ENCODE measurements at regions not wholly inside any gene's neighbourhood (a gene's known extent, or its start where the extent isn't known, plus 50 kb on each side); places are given as distances from the start of the nearest gene placed in this dataset.

DNA sequence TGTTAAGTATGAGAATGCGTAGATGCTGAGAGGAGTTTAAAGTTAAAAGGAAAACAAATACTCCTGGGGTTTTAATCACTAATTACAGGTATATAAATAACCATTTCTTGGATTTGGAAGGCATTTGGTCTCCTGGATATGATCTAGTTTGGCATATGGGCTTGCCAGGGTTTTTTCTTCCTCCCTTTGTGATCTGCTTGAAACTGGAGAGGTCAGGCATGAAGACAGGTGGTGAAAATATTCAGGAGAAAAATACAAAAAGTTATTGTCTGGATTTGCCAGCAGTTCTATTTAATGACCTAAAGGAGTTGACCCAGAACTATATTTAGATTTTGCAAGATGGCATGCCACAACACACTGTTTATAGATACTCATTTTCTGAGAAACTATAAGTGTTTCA, 136.3 kb downstream of the DIPK2A start:
- POLR2A ChIA-PET = no interaction called here

DNA sequence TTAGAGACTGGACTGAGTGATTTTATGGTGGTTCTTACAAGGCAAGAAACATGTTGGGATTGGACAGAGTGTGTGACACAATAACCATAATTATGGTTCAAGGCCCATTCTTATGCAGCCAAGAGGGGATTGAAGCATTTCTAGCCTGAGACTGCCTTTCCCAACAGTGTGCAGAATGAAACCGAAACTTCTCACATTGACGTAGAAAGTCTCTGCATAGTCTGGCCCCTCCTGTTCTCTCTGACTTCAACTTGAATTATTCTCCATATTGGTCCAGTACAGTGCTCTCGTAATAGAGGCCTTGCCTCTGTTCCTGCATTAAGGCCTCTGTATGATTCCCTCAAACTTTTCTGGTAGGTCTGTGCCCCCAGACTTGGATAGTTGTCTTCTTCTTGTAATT, 138.3 kb downstream of the DIPK2A start:
- Mint-ChIP-seq H3K9me3 (peaks cover 0 to 1% (median 0%) of the 10 kb centered on the region in 5 donors), H3K27ac (peak overlapping the region in 4 of 8 donors; percentile 8 to 54 (median 52)), H3K4me3 (peak overlapping the region in 6 of 7 donors; percentile 6 to 49 (median 32)), H3K4me1 (peaks cover 8 to 12% (median 10%) of the 10 kb centered on the region in 3 donors), H3K36me3 (no peaks in the 10 kb centered on the region), H3K27me3 (peaks cover 0 to 6% of the 10 kb centered on the region in 2 donors)
- Histone ChIP-seq H3K4me1 (ENCODE audit: insufficient read depth, low read length) (no peaks in the 10 kb centered on the region), H3K27ac (ENCODE audit: low read depth, low read length) (no peak overlapping the region), H3K27me3 (ENCODE audit: insufficient read depth, low read length, poor library complexity, severe bottlenecking) (no peaks in the 10 kb centered on the region), H3K9me3 (ENCODE audit: low read length) (no peaks in the 10 kb centered on the region), H3K4me3 (ENCODE audit: low read length) (no peak overlapping the region), H3K36me3 (ENCODE audit: insufficient read depth, low read length) (no peaks in the 10 kb centered on the region)
- ChIA-PET POLR2A (no interaction called here), CTCF (no interaction called here)
- no peak for DNase-seq

More for the DNA sequence above, 136.3 kb downstream of the DIPK2A start:
- H3K4me3 Mint-ChIP-seq = no peak overlapping the region
- H3K36me3 Mint-ChIP-seq = no peaks in the 10 kb centered on the region
- no peaks in the 10 kb centered on the region for H3K36me3 ChIP-seq (ENCODE audit: insufficient read depth, low read length)
- no peak overlapping the region for H3K27ac ChIP-seq (ENCODE audit: low read depth, low read length)
- H3K27ac Mint-ChIP-seq = no peak overlapping the region
- H3K9me3 Mint-ChIP-seq = peaks cover 0 to 1% (median 0%) of the 10 kb centered on the region in 5 donors
- no peaks in the 10 kb centered on the region for H3K27me3 ChIP-seq (ENCODE audit: insufficient read depth, low read length, poor library complexity, severe bottlenecking)
- H3K4me1 Mint-ChIP-seq = peaks cover 8 to 12% (median 10%) of the 10 kb centered on the region in 3 donors
- H3K27me3 Mint-ChIP-seq = peaks cover 0 to 9% of the 10 kb centered on the region in 2 donors
- H3K4me1 ChIP-seq (ENCODE audit: insufficient read depth, low read length) = no peaks in the 10 kb centered on the region
- H3K9me3 ChIP-seq (ENCODE audit: low read length) = no peaks in the 10 kb centered on the region
- no peak overlapping the region for H3K4me3 ChIP-seq (ENCODE audit: low read length)
- CTCF ChIA-PET = no interaction called here
- no peak for DNase-seq

DNA sequence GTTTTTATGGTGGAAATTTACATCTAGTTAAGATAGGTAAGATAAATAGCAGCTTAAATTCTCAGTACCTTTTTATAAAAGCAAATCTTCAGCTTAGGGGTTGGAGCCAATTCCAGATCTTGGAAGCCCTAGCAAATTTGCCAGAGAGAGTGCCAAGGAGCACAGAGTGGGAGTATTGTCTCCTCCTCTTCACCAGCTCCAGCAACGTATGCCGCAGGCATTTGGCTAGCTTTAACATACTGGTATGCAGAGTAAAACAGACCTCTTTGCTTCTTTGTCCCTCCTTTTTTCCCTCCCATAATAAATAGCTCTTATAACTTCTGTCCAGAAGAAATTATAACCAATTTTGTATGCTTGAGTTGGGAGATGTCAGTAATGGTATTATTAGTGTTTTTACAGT, 140.4 kb downstream of the DIPK2A start:
- no peaks in the 10 kb centered on the region for H3K36me3 Mint-ChIP-seq
- H3K9me3 Mint-ChIP-seq = peaks cover 0 to 1% (median 0%) of the 10 kb centered on the region in 5 donors
- no peak overlapping the region for H3K4me3 Mint-ChIP-seq
- Histone ChIP-seq H3K36me3 (ENCODE audit: insufficient read depth, low read length) (no peaks in the 10 kb centered on the region), H3K27ac (ENCODE audit: low read depth, low read length) (no peak overlapping the region), H3K27me3 (ENCODE audit: insufficient read depth, low read length, poor library complexity, severe bottlenecking) (no peaks in the 10 kb centered on the region), H3K9me3 (ENCODE audit: low read length) (no peaks in the 10 kb centered on the region), H3K4me3 (ENCODE audit: low read length) (no peak overlapping the region), H3K4me1 (ENCODE audit: insufficient read depth, low read length) (no peaks in the 10 kb centered on the region)
- ChIA-PET CTCF (interaction anchor here (1.1 kb wide), 1 partner anchor 23 kb away, joined by 3 read pairs; no protein-coding TSS in a partner anchor), POLR2A (no interaction called here)
- peaks cover 8 to 12% (median 10%) of the 10 kb centered on the region in 3 donors for H3K4me1 Mint-ChIP-seq
- H3K27ac Mint-ChIP-seq = no peak overlapping the region
- peaks cover 0 to 7% of the 10 kb centered on the region in 2 donors for H3K27me3 Mint-ChIP-seq
- no peak for DNase-seq

DNA sequence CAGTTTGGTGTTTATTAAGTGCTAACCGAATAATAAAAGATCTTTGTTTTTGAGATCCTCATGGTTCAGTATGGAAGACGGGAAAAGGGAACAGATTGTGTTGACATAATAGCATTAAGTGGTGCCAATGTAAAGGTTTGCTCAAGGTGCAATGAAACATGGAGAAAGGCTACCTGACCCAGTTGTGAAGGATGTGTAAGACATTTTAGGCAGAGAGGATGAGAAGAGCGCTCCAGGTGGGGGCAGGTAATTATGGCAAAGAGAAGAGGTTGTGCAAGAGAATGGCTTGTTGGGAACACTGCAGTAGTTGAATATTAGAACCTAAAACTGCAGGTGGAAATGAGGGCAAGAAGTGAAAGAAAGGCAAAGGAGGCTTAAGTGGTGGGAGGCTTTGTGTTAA, 140.8 kb downstream of the DIPK2A start:
- POLR2A ChIA-PET = no interaction called here
- Histone ChIP-seq H3K4me3 (ENCODE audit: low read length) (no peak overlapping the region), H3K27me3 (ENCODE audit: insufficient read depth, low read length, poor library complexity, severe bottlenecking) (no peaks in the 10 kb centered on the region), H3K27ac (ENCODE audit: low read depth, low read length) (no peak overlapping the region), H3K36me3 (ENCODE audit: insufficient read depth, low read length) (no peaks in the 10 kb centered on the region), H3K4me1 (ENCODE audit: insufficient read depth, low read length) (no peaks in the 10 kb centered on the region), H3K9me3 (ENCODE audit: low read length) (no peaks in the 10 kb centered on the region)
- H3K9me3 Mint-ChIP-seq = peaks cover 0 to 1% (median 0%) of the 10 kb centered on the region in 5 donors
- H3K27ac Mint-ChIP-seq = no peak overlapping the region
- H3K4me3 Mint-ChIP-seq = no peak overlapping the region
- CTCF ChIA-PET = interaction anchor here (1.1 kb wide), 1 partner anchor 22 kb away, joined by 3 read pairs; no protein-coding TSS in a partner anchor
- H3K36me3 Mint-ChIP-seq = no peaks in the 10 kb centered on the region
- H3K4me1 Mint-ChIP-seq = peaks cover 8 to 12% (median 10%) of the 10 kb centered on the region in 3 donors
- peaks cover 0 to 4% of the 10 kb centered on the region in 2 donors for H3K27me3 Mint-ChIP-seq
- DNase-seq = no peak

DNA sequence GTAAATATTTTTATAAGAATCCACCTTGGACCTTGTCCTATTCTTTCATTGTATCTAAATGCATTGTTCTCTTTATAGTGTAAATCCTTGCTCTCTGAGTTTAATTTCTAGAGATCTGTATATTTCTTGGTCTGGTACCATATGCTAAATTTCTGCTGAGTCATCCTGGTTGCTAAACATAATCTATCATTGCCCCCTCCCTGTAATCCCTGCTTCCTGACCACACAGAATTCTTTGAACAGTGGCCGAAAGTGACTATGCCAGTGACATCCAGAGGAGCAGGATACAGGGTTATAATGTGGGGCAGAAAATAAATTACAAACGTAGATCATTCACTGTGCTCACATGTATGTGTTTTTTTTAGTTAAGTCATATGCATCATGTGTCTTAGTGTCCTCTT, 143.1 kb downstream of the DIPK2A start:
- Histone ChIP-seq H3K27me3 (ENCODE audit: insufficient read depth, low read length, poor library complexity, severe bottlenecking) (no peaks in the 10 kb centered on the region), H3K4me1 (ENCODE audit: insufficient read depth, low read length) (no peaks in the 10 kb centered on the region), H3K4me3 (ENCODE audit: low read length) (no peak overlapping the region), H3K9me3 (ENCODE audit: low read length) (no peaks in the 10 kb centered on the region), H3K36me3 (ENCODE audit: insufficient read depth, low read length) (no peaks in the 10 kb centered on the region), H3K27ac (ENCODE audit: low read depth, low read length) (no peak overlapping the region)
- ChIA-PET POLR2A (no interaction called here), CTCF (no interaction called here)
- Mint-ChIP-seq H3K27ac (no peak overlapping the region), H3K27me3 (peaks cover 0 to 4% of the 10 kb centered on the region in 2 donors), H3K36me3 (no peaks in the 10 kb centered on the region), H3K9me3 (peaks cover 0 to 1% (median 0%) of the 10 kb centered on the region in 5 donors), H3K4me3 (no peak overlapping the region), H3K4me1 (peaks cover 5 to 8% (median 7%) of the 10 kb centered on the region in 3 donors)
- DNase-seq = no peak

DNA sequence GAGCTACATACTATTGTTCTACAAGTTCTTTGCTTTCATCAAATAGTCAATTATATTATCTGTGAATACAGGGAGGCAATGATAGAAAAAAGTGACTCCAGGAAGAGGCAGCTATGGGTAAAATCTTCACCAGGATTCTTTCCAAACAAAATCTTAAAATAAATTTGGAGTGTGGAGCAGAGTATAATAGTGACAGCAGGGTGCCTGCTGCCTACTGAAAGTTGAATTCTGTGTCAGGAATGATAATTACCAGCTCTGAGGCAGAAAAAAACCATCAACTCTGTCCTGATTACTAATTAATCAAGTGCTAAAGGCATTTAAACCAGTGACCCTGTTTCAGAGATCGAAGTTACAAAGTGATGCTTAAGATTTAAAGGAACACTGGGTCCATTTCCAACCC, 148.0 kb downstream of the DIPK2A start:
- POLR2A ChIA-PET = no interaction called here
- Mint-ChIP-seq H3K27ac (no peak overlapping the region), H3K4me1 (no peaks in the 10 kb centered on the region), H3K36me3 (no peaks in the 10 kb centered on the region), H3K9me3 (no peaks in the 10 kb centered on the region), H3K27me3 (peaks cover 0 to 8% of the 10 kb centered on the region in 2 donors), H3K4me3 (no peak overlapping the region)
- Histone ChIP-seq H3K9me3 (ENCODE audit: low read length) (no peaks in the 10 kb centered on the region), H3K36me3 (ENCODE audit: insufficient read depth, low read length) (no peaks in the 10 kb centered on the region), H3K4me3 (ENCODE audit: low read length) (no peak overlapping the region), H3K27ac (ENCODE audit: low read depth, low read length) (no peak overlapping the region), H3K27me3 (ENCODE audit: insufficient read depth, low read length, poor library complexity, severe bottlenecking) (no peaks in the 10 kb centered on the region), H3K4me1 (ENCODE audit: insufficient read depth, low read length) (no peaks in the 10 kb centered on the region)
- DNase-seq = no peak
- CTCF ChIA-PET = no interaction called here

DNA sequence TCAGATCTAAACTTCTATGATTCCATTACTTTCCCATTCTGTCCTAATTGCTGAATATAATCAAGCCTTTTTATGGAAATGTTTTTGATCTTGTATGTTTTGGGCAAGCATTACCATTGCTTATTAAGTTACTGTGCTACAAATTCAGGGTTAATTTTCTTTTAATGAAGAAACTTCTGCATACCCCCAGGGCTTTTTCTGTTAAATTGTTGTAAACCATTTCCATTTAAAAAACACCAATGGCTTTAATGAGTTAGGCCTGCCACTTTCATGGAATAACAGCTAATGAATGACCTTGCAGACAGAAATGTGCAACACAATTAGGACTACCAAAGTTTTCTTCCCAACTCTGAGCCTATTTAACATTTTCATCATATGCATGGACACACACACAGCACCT, 150.0 kb downstream of the DIPK2A start:
- H3K27me3 Mint-ChIP-seq = peaks cover 0 to 3% of the 10 kb centered on the region in 2 donors
- H3K27me3 ChIP-seq (ENCODE audit: insufficient read depth, low read length, poor library complexity, severe bottlenecking) = no peaks in the 10 kb centered on the region

DNA sequence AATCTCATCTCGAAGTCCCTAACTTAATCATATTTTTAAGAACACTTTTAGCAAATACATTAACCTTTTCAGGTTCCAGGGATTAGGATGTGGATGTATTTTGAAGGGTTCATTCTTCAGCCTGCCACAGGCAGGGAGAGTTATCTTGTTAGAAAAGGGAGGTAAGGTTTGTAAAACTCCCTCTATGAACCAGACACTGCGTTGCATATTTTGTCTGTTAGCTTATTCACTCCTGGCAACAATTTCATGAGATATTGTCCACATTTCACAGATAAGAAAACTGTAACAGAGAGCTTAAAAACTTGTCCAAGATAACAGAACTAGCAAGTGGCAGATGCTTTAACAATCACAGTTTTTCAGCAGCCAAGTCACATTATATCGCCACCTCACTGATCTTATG, 155.4 kb downstream of the DIPK2A start:
- Mint-ChIP-seq H3K9me3 (peaks cover 0 to 5% (median 0%) of the 10 kb centered on the region in 5 donors), H3K27me3 (peaks cover 0 to 3% of the 10 kb centered on the region in 2 donors), H3K27ac (no peak overlapping the region), H3K4me3 (no peak overlapping the region), H3K36me3 (peaks cover 0 to 8% (median 0%) of the 10 kb centered on the region in 3 donors), H3K4me1 (peaks cover 2 to 28% (median 14%) of the 10 kb centered on the region in 3 donors)
- no peaks in the 10 kb centered on the region for H3K27me3 ChIP-seq (ENCODE audit: insufficient read depth, low read length, poor library complexity, severe bottlenecking)
- no peaks in the 10 kb centered on the region for H3K36me3 ChIP-seq (ENCODE audit: insufficient read depth, low read length)
- ChIA-PET CTCF (no interaction called here), POLR2A (no interaction called here)
- no peak overlapping the region for H3K4me3 ChIP-seq (ENCODE audit: low read length)
- no peak for DNase-seq
- no peak overlapping the region for H3K27ac ChIP-seq (ENCODE audit: low read depth, low read length)
- no peaks in the 10 kb centered on the region for H3K9me3 ChIP-seq (ENCODE audit: low read length)
- H3K4me1 ChIP-seq (ENCODE audit: insufficient read depth, low read length) = no peaks in the 10 kb centered on the region

More for the DNA sequence above, 150.0 kb downstream of the DIPK2A start:
- ChIA-PET POLR2A (no interaction called here), CTCF (no interaction called here)
- Mint-ChIP-seq H3K9me3 (peaks cover 0 to 3% (median 0%) of the 10 kb centered on the region in 5 donors), H3K4me3 (no peak overlapping the region), H3K36me3 (peaks cover 0 to 3% (median 0%) of the 10 kb centered on the region in 3 donors), H3K4me1 (no peaks in the 10 kb centered on the region), H3K27ac (no peak overlapping the region)
- no peak for DNase-seq
- H3K4me3 ChIP-seq (ENCODE audit: low read length) = no peak overlapping the region
- H3K36me3 ChIP-seq (ENCODE audit: insufficient read depth, low read length) = no peaks in the 10 kb centered on the region
- no peaks in the 10 kb centered on the region for H3K4me1 ChIP-seq (ENCODE audit: insufficient read depth, low read length)
- H3K9me3 ChIP-seq (ENCODE audit: low read length) = no peaks in the 10 kb centered on the region
- H3K27ac ChIP-seq (ENCODE audit: low read depth, low read length) = no peak overlapping the region

Measured in CD8-positive, alpha-beta memory T cell (primary cell).